ENCODE measurements at regions not wholly inside any gene's neighbourhood (a gene's known extent, or its start where the extent isn't known, plus 50 kb on each side); places are given as distances from the start of the nearest gene placed in this dataset.

GRCh38 chr18:24530630-24531111 lies 70.2 kb downstream of the HRH4 start:
- Mint-ChIP-seq H3K36me3 (ENCODE audit: low read depth) (no peaks in the 10 kb centered on the region), H3K4me3 (no peak overlapping the region), H3K4me1 (peaks cover 5% of the 10 kb centered on the region), H3K27ac (no peak overlapping the region), H3K27me3 (peaks cover 25% of the 10 kb centered on the region), H3K9me3 (ENCODE audit: low read depth) (no peaks in the 10 kb centered on the region)
- ATAC-seq (peak; percentile 91), DNase-seq (peak; percentile 39)
- POLR2A ChIA-PET, result no interaction called here
- CTCF ChIA-PET, result interaction anchor here (0.7 to 0.9 kb wide), 3 partner anchors 12 to 1805 kb away, joined by 3 to 4 read pairs (median 4); no protein-coding TSS in a partner anchor
- intact Hi-C loops (cut with DNase I, micrococcal nuclease), result no loop called here

- ChIA-PET POLR2A (no interaction called here), CTCF (interaction anchor here (1.5 kb wide), 1 partner anchor 20 kb away, joined by 3 read pairs; no protein-coding TSS in a partner anchor)
- peaks cover 5% of the 10 kb centered on the region for H3K4me1 Mint-ChIP-seq
- no peak for DNase-seq
- H3K27ac Mint-ChIP-seq, result no peak overlapping the region
- H3K4me3 Mint-ChIP-seq, result no peak overlapping the region
- no peak for ATAC-seq
- H3K9me3 Mint-ChIP-seq (ENCODE audit: low read depth), result no peaks in the 10 kb centered on the region
- intact Hi-C loops (cut with DNase I, micrococcal nuclease), result no loop called here
- H3K27me3 Mint-ChIP-seq, result peaks cover 30% of the 10 kb centered on the region
- no peaks in the 10 kb centered on the region for H3K36me3 Mint-ChIP-seq (ENCODE audit: low read depth)
Measured at GRCh38 chr18:24534271-24534670, 73.8 kb downstream of the HRH4 start.

- Mint-ChIP-seq H3K36me3 (ENCODE audit: low read depth) (no peaks in the 10 kb centered on the region), H3K27me3 (peaks cover 27% of the 10 kb centered on the region), H3K9me3 (ENCODE audit: low read depth) (no peaks in the 10 kb centered on the region), H3K27ac (no peak overlapping the region), H3K4me3 (no peak overlapping the region), H3K4me1 (peaks cover 5% of the 10 kb centered on the region)
- intact Hi-C loops (cut with DNase I, micrococcal nuclease), result no loop called here
- ATAC-seq, result no peak
- POLR2A ChIA-PET, result no interaction called here
- DNase-seq, result no peak
- CTCF ChIA-PET, result interaction anchor here (1.5 kb wide), 1 partner anchor 21 kb away, joined by 3 read pairs; no protein-coding TSS in a partner anchor
Measured at GRCh38 chr18:24534737-24535136, 74.3 kb downstream of the HRH4 start.

GRCh38 chr18:24535527-24536295 lies 75.3 kb downstream of the HRH4 start:
- H3K4me1 Mint-ChIP-seq, result peaks cover under 1% of the 10 kb centered on the region
- H3K4me3 Mint-ChIP-seq, result no peak overlapping the region
- H3K9me3 Mint-ChIP-seq (ENCODE audit: low read depth), result no peaks in the 10 kb centered on the region
- intact Hi-C loops (cut with DNase I, micrococcal nuclease), result no loop called here
- DNase-seq (no peak), ATAC-seq (no peak)
- no peak overlapping the region for H3K27ac Mint-ChIP-seq
- H3K36me3 Mint-ChIP-seq (ENCODE audit: low read depth), result no peaks in the 10 kb centered on the region
- ChIA-PET POLR2A (no interaction called here), CTCF (interaction anchor here (1.0 to 1.5 kb wide), 2 partner anchors 22 to 176 kb away, joined by 3 read pairs; no protein-coding TSS in a partner anchor)
- peaks cover 23% of the 10 kb centered on the region for H3K27me3 Mint-ChIP-seq

- Mint-ChIP-seq H3K4me1 (no peaks in the 10 kb centered on the region), H3K4me3 (no peak overlapping the region), H3K36me3 (ENCODE audit: low read depth) (no peaks in the 10 kb centered on the region), H3K9me3 (ENCODE audit: low read depth) (no peaks in the 10 kb centered on the region), H3K27me3 (peaks cover 21% of the 10 kb centered on the region), H3K27ac (no peak overlapping the region)
- no peak for ATAC-seq
- ChIA-PET POLR2A (no interaction called here), CTCF (interaction anchor here (1.0 kb wide), 1 partner anchor 177 kb away, joined by 3 read pairs; no protein-coding TSS in a partner anchor)
- DNase-seq, result no peak
- intact Hi-C loops (cut with DNase I, micrococcal nuclease), result no loop called here
Measured at GRCh38 chr18:24536326-24536725, 75.9 kb downstream of the HRH4 start.

GRCh38 chr18:24536834-24537233 lies 76.4 kb downstream of the HRH4 start:
- Mint-ChIP-seq H3K27me3 (peaks cover 17% of the 10 kb centered on the region), H3K9me3 (ENCODE audit: low read depth) (no peaks in the 10 kb centered on the region), H3K36me3 (ENCODE audit: low read depth) (no peaks in the 10 kb centered on the region), H3K4me3 (no peak overlapping the region), H3K4me1 (no peaks in the 10 kb centered on the region), H3K27ac (no peak overlapping the region)
- CTCF ChIA-PET, result no interaction called here
- ATAC-seq, result no peak
- POLR2A ChIA-PET, result no interaction called here
- intact Hi-C loops (cut with DNase I, micrococcal nuclease), result no loop called here
- no peak for DNase-seq

- no peaks in the 10 kb centered on the region for H3K9me3 Mint-ChIP-seq (ENCODE audit: low read depth)
- ChIA-PET POLR2A (no interaction called here), CTCF (interaction anchor here (0.6 to 1.9 kb wide), 2 partner anchors 50 to 623 kb away, joined by 3 to 5 read pairs; no protein-coding TSS in a partner anchor)
- no peaks in the 10 kb centered on the region for H3K4me1 Mint-ChIP-seq
- intact Hi-C loops (cut with DNase I, micrococcal nuclease), result no loop called here
- H3K27ac Mint-ChIP-seq, result no peak overlapping the region
- ATAC-seq, result no peak
- no peaks in the 10 kb centered on the region for H3K36me3 Mint-ChIP-seq (ENCODE audit: low read depth)
- peaks cover 11% of the 10 kb centered on the region for H3K27me3 Mint-ChIP-seq
- no peak for DNase-seq
- no peak overlapping the region for H3K4me3 Mint-ChIP-seq
Measured at GRCh38 chr18:24538414-24539264, 78.2 kb downstream of the HRH4 start.

- no peak overlapping the region for H3K27ac Mint-ChIP-seq
Measured at GRCh38 chr18:24539866-24540617, 79.6 kb downstream of the HRH4 start.

GRCh38 chr18:24540896-24541295 lies 80.5 kb downstream of the HRH4 start:
- DNase-seq, result no peak
- ChIA-PET CTCF (interaction anchor here (0.5 to 1.2 kb wide), 5 partner anchors 26 to 573 kb away, joined by 3 to 6 read pairs (median 3); no protein-coding TSS in a partner anchor), POLR2A (no interaction called here)
- ATAC-seq, result no peak
- Mint-ChIP-seq H3K4me1 (no peaks in the 10 kb centered on the region), H3K4me3 (no peak overlapping the region), H3K27ac (no peak overlapping the region), H3K36me3 (ENCODE audit: low read depth) (no peaks in the 10 kb centered on the region), H3K27me3 (peaks cover 9% of the 10 kb centered on the region), H3K9me3 (ENCODE audit: low read depth) (no peaks in the 10 kb centered on the region)
- intact Hi-C loops (cut with DNase I, micrococcal nuclease), result no loop called here

More at GRCh38 chr18:24539866-24540617, 79.6 kb downstream of the HRH4 start:
- CTCF ChIA-PET, result interaction anchor here (0.5 to 1.9 kb wide), 6 partner anchors 26 to 316 kb away, joined by 3 to 6 read pairs (median 4); no protein-coding TSS in a partner anchor
- POLR2A ChIA-PET, result no interaction called here
- DNase-seq (no peak), ATAC-seq (no peak)
- Mint-ChIP-seq H3K27me3 (peaks cover 9% of the 10 kb centered on the region), H3K9me3 (ENCODE audit: low read depth) (no peaks in the 10 kb centered on the region), H3K4me1 (no peaks in the 10 kb centered on the region), H3K36me3 (ENCODE audit: low read depth) (no peaks in the 10 kb centered on the region), H3K4me3 (no peak overlapping the region)
- intact Hi-C loops (cut with DNase I, micrococcal nuclease), result no loop called here

- no peak for ATAC-seq
- intact Hi-C loops (cut with DNase I, micrococcal nuclease), result no loop called here
- H3K4me1 Mint-ChIP-seq, result no peaks in the 10 kb centered on the region
- no peak overlapping the region for H3K27ac Mint-ChIP-seq
- H3K4me3 Mint-ChIP-seq, result no peak overlapping the region
- H3K27me3 Mint-ChIP-seq, result peaks cover 7% of the 10 kb centered on the region
- POLR2A ChIA-PET, result no interaction called here
- no peak for DNase-seq
- no peaks in the 10 kb centered on the region for H3K9me3 Mint-ChIP-seq (ENCODE audit: low read depth)
- CTCF ChIA-PET, result interaction anchor here (0.7 to 2.3 kb wide), 5 partner anchors 29 to 345 kb away, joined by 3 to 5 read pairs (median 4); no protein-coding TSS in a partner anchor
- no peaks in the 10 kb centered on the region for H3K36me3 Mint-ChIP-seq (ENCODE audit: low read depth)
Measured at GRCh38 chr18:24543086-24543794, 82.8 kb downstream of the HRH4 start.

Data from activated CD4-positive, alpha-beta T cell treated with anti-CD3 and anti-CD28 coated beads for 36 hours (primary cell).